ENCODE measurements at regions not wholly inside any gene's neighbourhood (a gene's known extent, or its start where the extent isn't known, plus 50 kb on each side); places are given as distances from the start of the nearest gene placed in this dataset.
"Not testable (repeated sequence)": the region's sequence is repeated elsewhere in the genome, so short reads cannot be mapped to it uniquely, and the experiment has no call there.

DNA sequence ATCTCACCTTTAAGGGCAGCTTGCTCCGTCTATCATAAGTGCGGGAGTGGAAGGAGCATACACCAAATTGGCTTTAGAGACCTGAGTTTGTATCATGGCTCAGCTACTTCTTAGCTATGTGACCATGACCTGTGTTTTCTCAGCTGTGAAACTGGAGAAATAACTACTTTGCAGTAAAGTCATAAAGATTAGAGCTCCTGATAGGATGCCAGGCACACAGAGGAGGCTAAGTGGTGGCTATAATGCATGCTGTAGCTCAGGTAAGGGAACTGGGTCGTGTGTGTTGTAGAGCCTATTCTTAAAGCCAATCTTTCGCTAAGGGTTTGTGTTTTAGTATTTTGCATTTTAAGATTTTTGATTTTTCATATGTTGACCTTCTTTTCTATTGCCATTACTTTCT is 451.5 kb upstream of the MAN1A1 start:
- no peaks in the 10 kb centered on the region for H3K27me3 Mint-ChIP-seq (ENCODE audit: low read depth)
- no peak overlapping the region for H3K4me3 Mint-ChIP-seq
- H3K27ac Mint-ChIP-seq: no peak overlapping the region
- H3K36me3 Mint-ChIP-seq (ENCODE audit: low read depth): no peaks in the 10 kb centered on the region
- no peak for DNase-seq (ENCODE audit: low spot score)
- H3K9me3 Mint-ChIP-seq: no peaks in the 10 kb centered on the region
- no peaks in the 10 kb centered on the region for H3K4me1 Mint-ChIP-seq (ENCODE audit: low read depth)

GRCh38 chr6:119800526-119800925 is 451.0 kb upstream of the MAN1A1 start:
- H3K9me3 Mint-ChIP-seq: no peaks in the 10 kb centered on the region

DNA sequence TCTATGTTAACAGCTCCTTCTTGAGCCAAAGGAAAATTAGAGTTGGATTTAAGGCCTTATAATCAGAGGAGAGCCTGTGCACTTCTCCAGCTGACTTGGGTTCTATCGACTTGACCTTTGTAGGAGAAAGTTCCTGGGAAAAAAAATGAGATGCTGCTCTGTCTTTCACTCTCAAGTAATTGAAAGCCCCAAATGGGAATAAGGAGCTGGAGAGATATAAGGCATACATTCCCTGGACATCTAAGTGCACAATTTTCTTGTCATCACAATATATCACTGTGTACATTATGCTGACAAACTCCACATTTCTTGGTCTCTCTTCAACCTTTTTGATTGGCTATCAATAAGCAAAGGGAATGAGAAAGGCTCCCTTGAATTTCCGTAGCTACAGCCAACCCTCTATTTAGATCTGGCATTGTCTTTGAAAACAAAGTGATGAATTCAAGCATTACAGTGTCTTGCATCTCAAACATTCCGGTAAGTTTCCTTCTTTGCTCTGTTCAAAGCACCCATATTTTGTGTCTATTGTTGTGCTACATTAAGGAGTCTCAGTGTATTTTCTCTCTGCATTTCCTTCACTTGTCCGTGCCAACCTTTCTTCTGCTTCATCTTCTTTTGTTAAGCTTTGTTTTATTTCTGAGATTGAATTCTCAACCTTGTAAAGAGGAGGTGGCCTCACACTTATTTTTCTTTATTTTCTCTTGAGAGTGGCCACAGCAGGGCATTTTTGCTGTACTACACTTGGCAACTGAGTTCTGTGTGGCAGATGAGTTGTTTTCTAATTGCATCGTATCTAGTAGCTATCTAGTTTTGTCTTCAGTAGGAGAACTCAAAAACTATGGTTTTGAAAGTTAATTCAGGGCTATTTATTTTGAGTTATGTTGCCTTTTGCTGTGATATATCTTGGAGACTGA is 450.3 kb upstream of the MAN1A1 start:
- Mint-ChIP-seq H3K4me1 (ENCODE audit: low read depth) (no peaks in the 10 kb centered on the region), H3K9me3 (no peaks in the 10 kb centered on the region), H3K27me3 (ENCODE audit: low read depth) (no peaks in the 10 kb centered on the region), H3K4me3 (no peak overlapping the region), H3K27ac (no peak overlapping the region), H3K36me3 (ENCODE audit: low read depth) (no peaks in the 10 kb centered on the region)
- no peak for DNase-seq (ENCODE audit: low spot score)

More at GRCh38 chr6:119800526-119800925, 451.0 kb upstream of the MAN1A1 start:
- Mint-ChIP-seq H3K4me1 (ENCODE audit: low read depth) (no peaks in the 10 kb centered on the region), H3K4me3 (no peak overlapping the region), H3K27ac (no peak overlapping the region), H3K36me3 (ENCODE audit: low read depth) (no peaks in the 10 kb centered on the region), H3K27me3 (ENCODE audit: low read depth) (no peaks in the 10 kb centered on the region)
- DNase-seq (ENCODE audit: low spot score): no peak

DNA sequence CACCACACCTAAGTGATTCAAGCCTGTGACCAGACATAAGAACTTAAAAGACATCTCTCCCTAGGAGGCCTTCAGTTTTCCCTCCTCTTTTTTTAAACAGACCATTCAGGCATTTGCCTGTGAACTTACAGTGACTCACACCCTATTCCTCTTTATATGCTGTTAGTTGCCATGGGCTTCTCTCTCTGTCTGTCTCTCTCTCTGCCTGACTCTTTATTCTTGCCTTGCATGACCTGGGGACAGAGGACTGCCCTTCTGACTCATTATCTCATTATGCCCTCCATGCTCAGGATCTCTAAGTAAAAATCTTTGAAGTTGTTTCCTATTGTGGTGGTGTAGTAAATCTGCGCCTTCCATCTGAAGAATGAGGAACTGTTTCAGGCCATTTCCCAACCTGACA is 442.2 kb upstream of the MAN1A1 start:
- no peak overlapping the region for H3K4me3 Mint-ChIP-seq
- no peak overlapping the region for H3K27ac Mint-ChIP-seq
- H3K9me3 Mint-ChIP-seq: no peaks in the 10 kb centered on the region
- no peaks in the 10 kb centered on the region for H3K4me1 Mint-ChIP-seq (ENCODE audit: low read depth)
- no peak for DNase-seq (ENCODE audit: low spot score)
- no peaks in the 10 kb centered on the region for H3K27me3 Mint-ChIP-seq (ENCODE audit: low read depth)
- no peaks in the 10 kb centered on the region for H3K36me3 Mint-ChIP-seq (ENCODE audit: low read depth)

- Mint-ChIP-seq H3K9me3 (no peaks in the 10 kb centered on the region), H3K27me3 (ENCODE audit: low read depth) (no peaks in the 10 kb centered on the region), H3K36me3 (ENCODE audit: low read depth) (no peaks in the 10 kb centered on the region), H3K4me3 (no peak overlapping the region), H3K4me1 (ENCODE audit: low read depth) (no peaks in the 10 kb centered on the region), H3K27ac (no peak overlapping the region)
- DNase-seq (ENCODE audit: low spot score): no peak
These were observed 431.8 kb upstream of the MAN1A1 start for GRCh38 chr6:119781365-119781764.

DNA sequence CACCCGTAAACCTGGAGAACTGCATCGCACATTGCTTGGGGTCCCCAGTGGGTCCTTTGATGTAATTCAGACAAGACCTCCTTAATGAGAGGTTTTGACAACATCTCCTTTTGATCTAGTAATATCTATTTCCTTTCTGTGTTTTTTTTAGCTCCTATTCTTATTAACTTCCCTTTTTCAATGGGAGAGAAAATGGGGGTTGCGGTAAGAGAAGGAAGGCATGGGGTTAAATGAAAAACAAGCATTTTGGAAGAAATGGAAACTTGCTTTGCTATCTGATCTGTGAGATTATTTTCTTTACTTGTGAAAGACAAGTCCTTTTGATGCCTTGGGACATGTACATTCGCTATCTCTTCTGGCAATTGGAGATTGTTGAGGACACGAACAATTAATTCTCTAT is 418.6 kb upstream of the MAN1A1 start:
- Mint-ChIP-seq H3K4me1 (ENCODE audit: low read depth) (no peaks in the 10 kb centered on the region), H3K9me3 (no peaks in the 10 kb centered on the region), H3K36me3 (ENCODE audit: low read depth) (no peaks in the 10 kb centered on the region), H3K27me3 (ENCODE audit: low read depth) (no peaks in the 10 kb centered on the region), H3K27ac (no peak overlapping the region), H3K4me3 (no peak overlapping the region)
- DNase-seq (ENCODE audit: low spot score): no peak

GRCh38 chr6:119764927-119765681 is 415.5 kb upstream of the MAN1A1 start:
- Mint-ChIP-seq H3K27ac (no peak overlapping the region), H3K27me3 (ENCODE audit: low read depth) (no peaks in the 10 kb centered on the region), H3K4me1 (ENCODE audit: low read depth) (no peaks in the 10 kb centered on the region), H3K9me3 (no peaks in the 10 kb centered on the region), H3K4me3 (no peak overlapping the region), H3K36me3 (ENCODE audit: low read depth) (no peaks in the 10 kb centered on the region)
- DNase-seq (ENCODE audit: low spot score): no peak

DNA sequence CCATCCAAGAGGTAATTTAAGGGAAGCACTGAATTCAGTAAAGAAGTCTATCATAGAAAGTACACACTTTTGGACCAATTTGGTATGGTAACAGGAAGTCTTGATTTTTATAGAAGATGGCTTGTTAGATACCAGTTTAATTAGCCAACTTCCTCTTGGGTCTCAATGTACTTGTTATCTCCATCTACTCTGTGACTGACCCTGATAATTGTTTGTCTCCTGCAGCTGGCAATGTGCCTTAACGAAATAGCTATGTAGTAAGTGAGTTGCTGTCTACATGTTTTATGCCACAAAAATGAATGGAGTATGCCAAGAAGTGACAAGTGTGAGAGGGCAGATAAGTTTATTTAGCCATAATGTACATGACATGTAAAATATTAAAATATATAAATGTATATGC is 410.5 kb upstream of the MAN1A1 start:
- no peaks in the 10 kb centered on the region for H3K9me3 Mint-ChIP-seq
- H3K4me1 Mint-ChIP-seq (ENCODE audit: low read depth): no peaks in the 10 kb centered on the region
- H3K36me3 Mint-ChIP-seq (ENCODE audit: low read depth): no peaks in the 10 kb centered on the region
- no peaks in the 10 kb centered on the region for H3K27me3 Mint-ChIP-seq (ENCODE audit: low read depth)
- no peak overlapping the region for H3K27ac Mint-ChIP-seq
- DNase-seq (ENCODE audit: low spot score): no peak
- H3K4me3 Mint-ChIP-seq: no peak overlapping the region

- Mint-ChIP-seq H3K36me3 (ENCODE audit: low read depth) (no peaks in the 10 kb centered on the region), H3K4me1 (ENCODE audit: low read depth) (no peaks in the 10 kb centered on the region), H3K27me3 (ENCODE audit: low read depth) (no peaks in the 10 kb centered on the region), H3K9me3 (no peaks in the 10 kb centered on the region), H3K27ac (no peak overlapping the region), H3K4me3 (no peak overlapping the region)
- no peak for DNase-seq (ENCODE audit: low spot score)
These were observed 408.8 kb upstream of the MAN1A1 start for GRCh38 chr6:119758385-119758784.

DNA sequence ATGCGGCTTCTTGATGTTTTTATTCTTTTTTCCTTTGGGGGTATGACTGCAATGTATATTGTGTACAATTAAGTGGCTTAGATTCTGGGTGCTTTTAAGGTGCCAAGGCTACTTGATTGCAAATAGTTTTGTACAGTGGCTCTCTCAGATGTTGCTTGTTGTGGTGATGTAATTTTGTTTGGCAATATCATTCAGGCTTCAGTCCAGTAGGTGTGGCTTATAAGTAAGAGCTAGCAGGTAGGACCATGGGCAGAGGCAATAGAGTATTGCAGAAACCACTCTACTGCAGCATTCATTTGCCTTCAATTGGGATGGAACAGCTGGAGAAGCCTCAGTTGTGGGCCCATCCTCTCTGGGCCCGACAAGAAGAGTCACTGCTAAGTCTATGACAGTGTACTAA is 407.9 kb upstream of the MAN1A1 start:
- DNase-seq (ENCODE audit: low spot score): no peak
- H3K9me3 Mint-ChIP-seq: no peaks in the 10 kb centered on the region
- no peaks in the 10 kb centered on the region for H3K36me3 Mint-ChIP-seq (ENCODE audit: low read depth)
- no peaks in the 10 kb centered on the region for H3K4me1 Mint-ChIP-seq (ENCODE audit: low read depth)
- peaks cover 3% of the 10 kb centered on the region for H3K27me3 Mint-ChIP-seq (ENCODE audit: low read depth)
- no peak overlapping the region for H3K27ac Mint-ChIP-seq
- H3K4me3 Mint-ChIP-seq: no peak overlapping the region

DNA sequence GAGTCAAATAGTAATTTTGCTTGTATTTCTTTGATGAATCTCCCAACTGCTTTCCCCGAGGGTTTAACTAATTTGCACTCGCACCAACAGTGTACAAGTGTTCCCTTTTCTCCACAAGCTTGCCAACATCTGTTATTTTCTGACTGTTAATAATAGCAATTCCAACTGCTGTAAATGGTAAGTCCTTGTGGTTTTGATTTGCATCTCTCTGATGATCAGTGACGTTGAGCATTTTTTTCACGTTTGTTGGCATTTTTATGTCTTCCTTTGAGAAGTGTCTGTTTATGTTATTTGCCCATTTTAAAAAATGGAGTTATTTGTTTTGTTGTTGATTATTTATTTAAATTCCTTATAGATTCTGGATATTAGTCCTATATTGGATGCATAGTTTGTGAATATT is 399.8 kb upstream of the MAN1A1 start:
- Mint-ChIP-seq H3K4me1 (ENCODE audit: low read depth) (peaks cover 2% of the 10 kb centered on the region), H3K36me3 (ENCODE audit: low read depth) (no peaks in the 10 kb centered on the region), H3K9me3 (no peaks in the 10 kb centered on the region), H3K27me3 (ENCODE audit: low read depth) (peaks cover 13% of the 10 kb centered on the region), H3K27ac (no peak overlapping the region), H3K4me3 (no peak overlapping the region)
- no peak for DNase-seq (ENCODE audit: low spot score)

DNA sequence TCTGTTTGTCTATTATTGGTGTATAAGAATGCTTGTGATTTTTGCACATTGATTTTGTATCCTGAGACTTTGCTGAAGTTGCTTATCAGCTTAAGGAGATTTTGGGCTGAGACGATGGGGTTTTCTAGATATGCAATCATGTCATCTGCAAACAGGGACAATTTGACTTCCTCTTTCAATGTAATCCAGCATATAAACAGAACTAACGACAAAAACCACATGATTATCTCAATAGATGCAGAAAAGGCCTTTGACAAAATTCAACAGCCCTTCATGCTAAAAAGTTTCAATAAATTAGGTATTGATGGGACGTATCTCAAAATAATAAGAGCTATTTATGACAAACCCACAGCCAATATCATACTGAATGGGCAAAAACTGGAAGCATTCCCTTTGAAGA is 399.0 kb upstream of the MAN1A1 start:
- DNase-seq (ENCODE audit: low spot score); H3K27ac Mint-ChIP-seq; H3K36me3 Mint-ChIP-seq (ENCODE audit: low read depth); H3K9me3 Mint-ChIP-seq; H3K4me3 Mint-ChIP-seq; H3K4me1 Mint-ChIP-seq (ENCODE audit: low read depth): not testable (repeated sequence)
- peaks cover 15% of the 10 kb centered on the region for H3K27me3 Mint-ChIP-seq (ENCODE audit: low read depth)

GRCh38 chr6:119742188-119742803 is 392.7 kb upstream of the MAN1A1 start:
- no peaks in the 10 kb centered on the region for H3K9me3 Mint-ChIP-seq
- peak; percentile 36 for DNase-seq (ENCODE audit: low spot score)
- peaks cover 8% of the 10 kb centered on the region for H3K4me1 Mint-ChIP-seq (ENCODE audit: low read depth)
- no peaks in the 10 kb centered on the region for H3K36me3 Mint-ChIP-seq (ENCODE audit: low read depth)
- H3K4me3 Mint-ChIP-seq: no peak overlapping the region
- H3K27ac Mint-ChIP-seq: no peak overlapping the region
- peaks cover 16% of the 10 kb centered on the region for H3K27me3 Mint-ChIP-seq (ENCODE audit: low read depth)

- no peaks in the 10 kb centered on the region for H3K36me3 Mint-ChIP-seq (ENCODE audit: low read depth)
- H3K9me3 Mint-ChIP-seq: no peaks in the 10 kb centered on the region
- no peak overlapping the region for H3K27ac Mint-ChIP-seq
- peaks cover 29% of the 10 kb centered on the region for H3K27me3 Mint-ChIP-seq (ENCODE audit: low read depth)
- H3K4me1 Mint-ChIP-seq (ENCODE audit: low read depth): peaks cover 8% of the 10 kb centered on the region
- H3K4me3 Mint-ChIP-seq: no peak overlapping the region
- no peak for DNase-seq (ENCODE audit: low spot score)
These were observed 390.2 kb upstream of the MAN1A1 start for GRCh38 chr6:119739769-119740168.
